HCT116 (cell line): ENCODE measurements at regions not wholly inside any gene's neighbourhood (a gene's known extent, or its start where the extent isn't known, plus 50 kb on each side); places are given as distances from the start of the nearest gene placed in this dataset.

ENCODE experiments used
- ATAC-seq: fragments of 200-7000 bp; cut with Tn5 transposase; 2 replicates; pipeline ENCODE4 v1.9.1; 2020; ENCODE audit warnings: mild to moderate bottlenecking, moderate library complexity
- BruUV-seq: library from RNA; stranded (reverse); fragments of 400-500 nt; replicated peaks from 2 replicates; lab custom pipeline; 2021; lab: Mats Ljungman, UMichigan
- CTCF ChIA-PET: fragments of 300-600 bp; sonication (Branson Sonifier 250); formaldehyde crosslinking; loops from one replicate; lab custom pipeline; 2021; ENCODE audit warnings: antibody characterized with exemption; lab: Charles Lee
- POLR2A ChIA-PET: fragments of 300-600, 350-600 bp; sonication (Branson Sonifier 250); formaldehyde crosslinking; loops from one replicate; lab custom pipeline; 2021; ENCODE audit warnings: antibody characterized with exemption; lab: Charles Lee
- RAD21 ChIA-PET, 2 experiments: fragments of 300-600 bp; sonication (Branson Sonifier 250); formaldehyde crosslinking; loops; one replicate each; lab custom pipeline; 2023; ENCODE audit warnings: low total read pairs in 2 of 2; ENCODE audit not compliant: uncharacterized antibody in 2 of 2, unreplicated experiment in 2 of 2, low non-redundant PET in 1 of 2; lab: Charles Lee
- DNase-seq: peaks from one replicate; pipeline ENCODE4 v3.0.0-alpha.2; 2010; ENCODE audit warnings: low read depth, low spot score
- H2AFZ ChIP-seq: fragments of 200-600 bp; shearing (Covaris generic), sonication (generic); 2 replicates; pipeline ENCODE4 v1.6.1; 2017; ENCODE audit warnings: low read depth, mixed run types, mixed read lengths, antibody characterized with exemption, low read length; ENCODE audit not compliant: poor library complexity, severe bottlenecking
- H3K27ac ChIP-seq: 2 replicates; pipeline ENCODE4 v1.5.1; 2012; ENCODE audit warnings: low read depth, low read length
- H3K27me3 ChIP-seq: fragments of 200-600 bp; sonication (generic); 2 replicates; pipeline ENCODE4 v1.6.1; 2016; ENCODE audit warnings: mixed run types, low read length, mixed read lengths; ENCODE audit not compliant: insufficient read depth
- H3K36me3 ChIP-seq, 2 experiments: fragments of 200-500 bp in 1 of 2; fragments of 200-600 bp in 1 of 2; sonication (Bioruptor generic) in 1 of 2; sonication (generic) in 1 of 2; 2 replicates each; pipeline versions ENCODE4 v1.5.1 to v1.6.1; 2014 to 2016; ENCODE audit warnings: low read length in 2 of 2, inconsistent platforms in 1 of 2, mixed read lengths in 1 of 2, mixed run types in 1 of 2; ENCODE audit not compliant: insufficient read depth in 2 of 2, control insufficient read depth in 1 of 2
- H3K4me1 ChIP-seq, 2 experiments: fragments of 200-600 bp in 1 of 2; sonication (generic) in 1 of 2; 2 replicates each; pipeline versions ENCODE4 v1.5.1 to v1.6.1; 2012 to 2017; ENCODE audit warnings: low read length in 2 of 2, inconsistent platforms in 1 of 2, mild to moderate bottlenecking in 1 of 2, mixed read lengths in 1 of 2, mixed run types in 1 of 2, moderate library complexity in 1 of 2; ENCODE audit not compliant: insufficient read depth in 2 of 2, control insufficient read depth in 1 of 2
- H3K4me2 ChIP-seq: fragments of 200-600 bp; sonication (generic); 2 replicates; pipeline ENCODE4 v1.6.1; 2017; ENCODE audit warnings: mixed run types, low read length, mixed read lengths
- H3K4me3 ChIP-seq, 2 experiments: fragments of 200-600 bp in 1 of 2; sonication (generic) in 1 of 2; replicated peaks in 1 of 2; 2 replicates each; pipeline ENCODE4 v1.5.1; 2011 to 2016; ENCODE audit warnings: low read length in 2 of 2, control low read depth in 1 of 2, low read depth in 1 of 2, mild to moderate bottlenecking in 1 of 2, mixed read lengths in 1 of 2, mixed run types in 1 of 2
- H3K79me2 ChIP-seq: fragments of 200-600 bp; sonication (generic); 2 replicates; pipeline ENCODE4 v1.6.1; 2017; ENCODE audit warnings: mild to moderate bottlenecking, mixed run types, low read length, moderate library complexity, mixed read lengths; ENCODE audit not compliant: insufficient read depth
- H3K9ac ChIP-seq: fragments of 200-600 bp; sonication (generic); 2 replicates; pipeline ENCODE4 v1.6.1; 2016; ENCODE audit warnings: low read length, mixed read lengths
- H3K9me2 ChIP-seq: fragments of 200-600 bp; sonication (generic), shearing (Covaris generic); 2 replicates; pipeline ENCODE4 v1.6.1; 2017; ENCODE audit warnings: mixed run types, mild to moderate bottlenecking, moderate library complexity; ENCODE audit not compliant: insufficient read depth
- H3K9me3 ChIP-seq, 2 experiments: fragments of 200-500 bp in 1 of 2; fragments of 200-600 bp in 1 of 2; sonication (Bioruptor generic) in 1 of 2; sonication (generic) in 1 of 2; 2 replicates each; pipeline ENCODE4 v1.6.1; 2014 to 2017; ENCODE audit warnings: low read length in 2 of 2, mixed read lengths in 2 of 2, inconsistent platforms in 1 of 2, low read depth in 1 of 2, mild to moderate bottlenecking in 1 of 2, mixed run types in 1 of 2, moderate library complexity in 1 of 2; ENCODE audit not compliant: control insufficient read depth in 1 of 2, insufficient read depth in 1 of 2
- H4K20me1 ChIP-seq: fragments of 200-600 bp; sonication (generic), shearing (Covaris generic); 2 replicates; pipeline ENCODE4 v1.6.1; 2017; ENCODE audit warnings: mixed run types, mild to moderate bottlenecking, moderate library complexity; ENCODE audit not compliant: insufficient read depth
- EGR1 ChIP-seq: IDR thresholded peaks from 2 replicates; pipeline ENCODE4 v1.6.1; 2012; ENCODE audit warnings: low read depth
- POLR2AphosphoS5 ChIP-seq: IDR thresholded peaks from 2 replicates; pipeline ENCODE4 v1.6.1; 2011; ENCODE audit warnings: mild to moderate bottlenecking, low read depth, low read length, moderate library complexity
- SIN3A ChIP-seq: IDR thresholded peaks from 2 replicates; pipeline ENCODE4 v1.6.1; 2012; ENCODE audit warnings: low read depth
- SP1 ChIP-seq: IDR thresholded peaks from 2 replicates; pipeline ENCODE4 v1.6.1; 2012; ENCODE audit warnings: low read depth
- TCF7L2 ChIP-seq: IDR thresholded peaks from 2 replicates; pipeline ENCODE4 v1.7.0; 2011; ENCODE audit warnings: borderline replicate concordance, inconsistent platforms; ENCODE audit not compliant: insufficient read depth, insufficient read length; ENCODE audit errors: extremely low read depth
- ZNF274 ChIP-seq: fragments of 200-500 bp; sonication (Bioruptor generic); IDR thresholded peaks from 2 replicates; pipeline ENCODE4 v1.6.1; 2014; ENCODE audit warnings: mild to moderate bottlenecking, low read depth, low read length, inconsistent platforms
- intact Hi-C: fragments of 100-400 bp; cut with micrococcal nuclease; formaldehyde crosslinking; loops from 2 replicates; pipeline ENCODE4 v1.10.0; 2022
- TF ChIP-seq, protein P1 (sequence below), 3 experiments: fragments of 200-600 bp in 1 of 3; sonication (generic) in 1 of 3; IDR thresholded peaks in 2 of 3; conservative IDR thresholded peaks in 1 of 3; 2 replicates each; pipeline ENCODE4 v1.5.1; 2012 to 2017; ENCODE audit warnings: low read depth in 2 of 3, low read length in 2 of 3, antibody characterized with exemption in 1 of 3, borderline replicate concordance in 1 of 3, control low read depth in 1 of 3, mild to moderate bottlenecking in 1 of 3, mixed read lengths in 1 of 3, mixed run types in 1 of 3, moderate library complexity in 1 of 3; ENCODE audit not compliant: insufficient read depth in 1 of 3
- TF ChIP-seq, protein P2 (sequence below): IDR thresholded peaks from 2 replicates; pipeline ENCODE4 v1.6.1; 2012

DNA sequence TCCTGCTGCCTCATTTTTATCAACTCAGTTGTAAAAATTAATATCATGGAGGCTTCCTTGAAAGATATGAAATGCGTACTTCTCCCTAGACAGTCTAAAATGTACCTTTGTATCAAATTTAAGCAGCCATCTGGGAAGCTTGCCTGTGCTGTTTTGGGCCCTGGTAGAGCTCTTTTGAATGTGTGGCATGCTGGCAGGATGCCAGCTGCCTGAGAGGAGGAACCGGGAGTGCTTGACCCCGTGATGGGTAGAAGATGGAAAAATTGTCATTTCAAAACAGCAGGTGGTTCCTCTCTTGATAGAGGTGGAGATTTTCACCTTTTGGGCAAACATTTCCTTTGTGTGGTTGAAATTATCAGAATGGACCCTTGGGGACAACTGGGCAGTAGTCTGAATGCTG is 245.3 kb downstream of the RPLP1 start (continued):
- no peak for TF ChIP-seq EGR1

DNA sequence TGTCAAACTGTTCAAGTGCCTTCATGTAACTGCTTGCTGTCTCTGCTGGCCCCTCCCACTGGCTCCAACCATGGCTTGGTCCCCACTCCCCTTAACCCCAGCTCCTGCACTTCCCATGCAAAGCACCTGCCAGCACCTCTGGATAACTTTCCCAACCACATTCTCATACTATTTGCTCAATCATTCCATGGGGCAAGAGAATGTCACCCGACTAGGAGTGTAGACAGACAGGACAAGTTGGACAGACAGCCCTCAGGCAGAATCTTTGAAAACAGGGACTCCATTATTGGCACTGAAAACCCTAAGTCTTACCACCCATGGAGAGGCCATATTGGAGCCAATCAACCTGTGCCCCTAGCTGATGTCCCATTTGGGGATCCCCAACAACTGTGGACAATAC is 246.5 kb downstream of the RPLP1 start:
- no peaks in the 10 kb centered on the region for H3K36me3 ChIP-seq
- H4K20me1 ChIP-seq: no peaks in the 10 kb centered on the region
- no peak overlapping the region for H3K4me3 ChIP-seq
- no peaks in the 10 kb centered on the region for H3K9me3 ChIP-seq
- ChIA-PET CTCF (no interaction called here), RAD21 (no interaction called here), POLR2A (no interaction called here)
- no peaks in the 10 kb centered on the region for H3K9me2 ChIP-seq
- H3K27ac ChIP-seq: no peak overlapping the region
- no peak overlapping the region for H3K4me2 ChIP-seq
- intact Hi-C loops: no loop called here
- no peaks in the 10 kb centered on the region; the same call in 1 of the 2 replicates for H3K27me3 ChIP-seq
- no peak overlapping the region for H3K9ac ChIP-seq
- H3K4me1 ChIP-seq: no peaks in the 10 kb centered on the region
- ATAC-seq: no peak
- no peak overlapping the region for H2AFZ ChIP-seq
- BruUV-seq: no TSS peak
- no peaks in the 10 kb centered on the region for H3K79me2 ChIP-seq
- DNase-seq: no peak
- no peak for TF ChIP-seq SP1
- TF ChIP-seq ZNF274: no peak
- TF ChIP-seq TCF7L2: no peak
- TF ChIP-seq, protein P1, sequence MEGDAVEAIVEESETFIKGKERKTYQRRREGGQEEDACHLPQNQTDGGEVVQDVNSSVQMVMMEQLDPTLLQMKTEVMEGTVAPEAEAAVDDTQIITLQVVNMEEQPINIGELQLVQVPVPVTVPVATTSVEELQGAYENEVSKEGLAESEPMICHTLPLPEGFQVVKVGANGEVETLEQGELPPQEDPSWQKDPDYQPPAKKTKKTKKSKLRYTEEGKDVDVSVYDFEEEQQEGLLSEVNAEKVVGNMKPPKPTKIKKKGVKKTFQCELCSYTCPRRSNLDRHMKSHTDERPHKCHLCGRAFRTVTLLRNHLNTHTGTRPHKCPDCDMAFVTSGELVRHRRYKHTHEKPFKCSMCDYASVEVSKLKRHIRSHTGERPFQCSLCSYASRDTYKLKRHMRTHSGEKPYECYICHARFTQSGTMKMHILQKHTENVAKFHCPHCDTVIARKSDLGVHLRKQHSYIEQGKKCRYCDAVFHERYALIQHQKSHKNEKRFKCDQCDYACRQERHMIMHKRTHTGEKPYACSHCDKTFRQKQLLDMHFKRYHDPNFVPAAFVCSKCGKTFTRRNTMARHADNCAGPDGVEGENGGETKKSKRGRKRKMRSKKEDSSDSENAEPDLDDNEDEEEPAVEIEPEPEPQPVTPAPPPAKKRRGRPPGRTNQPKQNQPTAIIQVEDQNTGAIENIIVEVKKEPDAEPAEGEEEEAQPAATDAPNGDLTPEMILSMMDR (IDR thresholded peaks at IDR 0.05 in 2 of 3, conservative IDR thresholded peaks at IDR 0.05 in 1 of 3; ENCODE audit: borderline replicate concordance in 1 of 3, insufficient read depth in 1 of 3, low read depth in 2 of 3, low read length in 2 of 3): no peak
- TF ChIP-seq, protein P2, sequence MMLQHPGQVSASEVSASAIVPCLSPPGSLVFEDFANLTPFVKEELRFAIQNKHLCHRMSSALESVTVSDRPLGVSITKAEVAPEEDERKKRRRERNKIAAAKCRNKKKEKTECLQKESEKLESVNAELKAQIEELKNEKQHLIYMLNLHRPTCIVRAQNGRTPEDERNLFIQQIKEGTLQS: no peak
- no peak for TF ChIP-seq SIN3A
- no peak for TF ChIP-seq EGR1
- no peak for TF ChIP-seq POLR2AphosphoS5
